Fibroblast of lung (primary cell): ENCODE measurements at regions not wholly inside any gene's neighbourhood (a gene's known extent, or its start where the extent isn't known, plus 50 kb on each side); places are given as distances from the start of the nearest gene placed in this dataset.

ENCODE experiments used
- DNase-seq, 2 donors: peaks; one replicate each; pipeline versions ENCODE4 v3.0.0 to v3.0.0-alpha.2; 2010; ENCODE audit warnings: low read depth in 2 of 2
- H2AFZ ChIP-seq: 2 replicates; pipeline ENCODE4 v1.5.1; 2012; ENCODE audit warnings: low read length, control low read depth, inconsistent platforms
- H3K27ac ChIP-seq: 2 replicates; pipeline ENCODE4 v1.5.1; 2011; ENCODE audit warnings: low read length, control low read depth; ENCODE audit not compliant: insufficient read depth
- H3K27me3 ChIP-seq: 2 replicates; pipeline ENCODE4 v1.5.1; 2011; ENCODE audit warnings: mild to moderate bottlenecking, low read length; ENCODE audit not compliant: control insufficient read depth, insufficient read depth
- H3K36me3 ChIP-seq: 2 replicates; pipeline ENCODE4 v1.5.1; 2011; ENCODE audit warnings: low read length; ENCODE audit not compliant: control insufficient read depth, insufficient read depth
- H3K4me1 ChIP-seq: 2 replicates; pipeline ENCODE4 v1.5.1; 2011; ENCODE audit warnings: low read length; ENCODE audit not compliant: control insufficient read depth, insufficient read depth; ENCODE audit errors: extremely low read depth
- H3K4me2 ChIP-seq: 2 replicates; pipeline ENCODE4 v1.5.1; 2011; ENCODE audit warnings: low read length, control low read depth; ENCODE audit not compliant: insufficient read depth; ENCODE audit errors: extremely low read depth
- H3K4me3 ChIP-seq, 4 experiments: fragments of 200-600 bp in 1 of 4; sonication (generic) in 1 of 4; replicated peaks in 1 of 4; 2 replicates each; pipeline ENCODE4 v1.5.1; 2011 to 2016; ENCODE audit warnings: low read length in 4 of 4, low read depth in 3 of 4, mild to moderate bottlenecking in 3 of 4, control low read depth in 2 of 4, inconsistent platforms in 1 of 4, mixed read lengths in 1 of 4; ENCODE audit not compliant: insufficient read depth in 1 of 4; ENCODE audit errors: control extremely low read depth in 1 of 4
- H3K79me2 ChIP-seq: 2 replicates; pipeline ENCODE4 v1.5.1; 2012; ENCODE audit warnings: mild to moderate bottlenecking, low read length, inconsistent platforms; ENCODE audit not compliant: control insufficient read depth, insufficient read depth
- H3K9ac ChIP-seq: 2 replicates; pipeline ENCODE4 v1.5.1; 2011; ENCODE audit warnings: mild to moderate bottlenecking, low read length, control low read depth; ENCODE audit not compliant: insufficient read depth
- H3K9me3 ChIP-seq: 2 replicates; pipeline ENCODE4 v1.5.1; 2012; ENCODE audit warnings: low read depth, low read length; ENCODE audit not compliant: control insufficient read depth, insufficient read depth
- H4K20me1 ChIP-seq: 2 replicates; pipeline ENCODE4 v1.5.1; 2011; ENCODE audit warnings: low read length; ENCODE audit not compliant: control insufficient read depth, insufficient read depth; ENCODE audit errors: extremely low read depth
- CTCF ChIP-seq, 2 donors: IDR thresholded peaks in 1 of 2; conservative IDR thresholded peaks in 1 of 2; 1 replicate in 1 of 2; 2 replicates in 1 of 2; pipeline ENCODE4 v1.5.1; 2011 to 2012; ENCODE audit warnings: low read length in 2 of 2, control low read depth in 1 of 2, inconsistent platforms in 1 of 2, low read depth in 1 of 2, mild to moderate bottlenecking in 1 of 2
- EZH2 ChIP-seq: IDR thresholded peaks from 2 replicates; pipeline ENCODE4 v1.5.1; 2012; ENCODE audit warnings: low read length, control low read depth, mild to moderate bottlenecking; ENCODE audit errors: missing control alignments

- DNase-seq: no peak
- TF ChIP-seq CTCF (conservative IDR thresholded peaks at IDR 0.05 in 1 of 2, IDR thresholded peaks at IDR 0.05 in 1 of 2; ENCODE audit: low read depth in 1 of 2, low read length in 2 of 2) (no peak), EZH2 (no peak)
- Histone ChIP-seq H3K4me3 (no peak overlapping the region), H3K27me3 (no peaks in the 10 kb centered on the region), H3K27ac (no peak overlapping the region), H3K4me2 (no peak overlapping the region), H3K4me1 (no peaks in the 10 kb centered on the region), H4K20me1 (no peaks in the 10 kb centered on the region), H3K36me3 (no peaks in the 10 kb centered on the region), H3K79me2 (no peaks in the 10 kb centered on the region), H3K9me3 (no peaks in the 10 kb centered on the region), H3K9ac (no peak overlapping the region), H2AFZ (no peak overlapping the region)
Observed at GRCh38 chr2:16336916-16337315, 328.7 kb downstream of the CYRIA start.

GRCh38 chr2:16336491-16336890 lies 329.1 kb downstream of the CYRIA start:
- H2AFZ ChIP-seq: no peak overlapping the region
- no peaks in the 10 kb centered on the region for H3K36me3 ChIP-seq
- H3K27ac ChIP-seq: no peak overlapping the region
- H3K4me3 ChIP-seq: no peak overlapping the region
- no peaks in the 10 kb centered on the region for H3K79me2 ChIP-seq
- no peaks in the 10 kb centered on the region for H3K27me3 ChIP-seq
- H3K9ac ChIP-seq: no peak overlapping the region
- no peaks in the 10 kb centered on the region for H3K9me3 ChIP-seq
- no peak for DNase-seq
- TF ChIP-seq EZH2 (no peak), CTCF (conservative IDR thresholded peaks at IDR 0.05 in 1 of 2, IDR thresholded peaks at IDR 0.05 in 1 of 2; ENCODE audit: low read depth in 1 of 2, low read length in 2 of 2) (no peak)
- H3K4me1 ChIP-seq: no peaks in the 10 kb centered on the region
- H4K20me1 ChIP-seq: no peaks in the 10 kb centered on the region
- no peak overlapping the region for H3K4me2 ChIP-seq

- no peaks in the 10 kb centered on the region for H3K9me3 ChIP-seq
- H3K4me2 ChIP-seq: no peak overlapping the region
- no peak for TF ChIP-seq CTCF (conservative IDR thresholded peaks at IDR 0.05 in 1 of 2, IDR thresholded peaks at IDR 0.05 in 1 of 2; ENCODE audit: low read depth in 1 of 2, low read length in 2 of 2)
Observed at GRCh38 chr2:16335947-16336346, 329.7 kb downstream of the CYRIA start.

More at GRCh38 chr2:16335947-16336346, 329.7 kb downstream of the CYRIA start:
- Histone ChIP-seq H3K79me2 (no peaks in the 10 kb centered on the region), H3K27me3 (no peaks in the 10 kb centered on the region), H3K9ac (no peak overlapping the region), H3K4me3 (no peak overlapping the region), H3K36me3 (no peaks in the 10 kb centered on the region), H4K20me1 (no peaks in the 10 kb centered on the region), H3K27ac (no peak overlapping the region), H3K4me1 (no peaks in the 10 kb centered on the region), H2AFZ (no peak overlapping the region)
- no peak for DNase-seq
